ENCODE measurements at regions not wholly inside any gene's neighbourhood (a gene's known extent, or its start where the extent isn't known, plus 50 kb on each side); places are given as distances from the start of the nearest gene placed in this dataset.
"Not testable (repeated sequence)": the region's sequence is repeated elsewhere in the genome, so short reads cannot be mapped to it uniquely, and the experiment has no call there.

DNA sequence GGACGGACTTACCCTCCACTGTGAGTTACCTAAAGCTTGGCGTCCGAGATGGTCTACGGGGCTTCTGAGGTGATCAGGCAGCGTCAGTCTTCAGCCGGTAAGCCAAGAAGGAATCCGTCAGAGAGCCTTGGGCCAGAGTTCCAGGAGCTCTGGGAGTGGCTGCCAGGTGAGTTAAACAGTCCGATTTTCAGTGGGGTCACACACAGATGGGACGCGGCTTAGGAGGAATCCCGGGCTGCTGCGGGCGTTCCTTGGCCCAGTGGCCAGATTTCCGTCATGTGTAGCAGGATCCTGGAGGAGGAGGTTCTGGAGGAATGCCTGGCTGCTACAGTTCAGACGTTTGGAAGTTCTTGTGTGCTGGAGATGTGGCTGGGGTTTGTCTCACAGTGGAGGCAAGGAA is 700.7 kb upstream of the NEGR1 start:
- not testable (repeated sequence) for H3K36me3 ChIP-seq (replicated peaks in 1 of 2; ENCODE audit: control insufficient read depth in 2 of 2, insufficient read depth in 2 of 2, low read length in 2 of 2); H2AFZ ChIP-seq (ENCODE audit: low read length); H3K4me3 ChIP-seq (ENCODE audit: low read length in 2 of 2); DNase-seq (ENCODE audit: low spot score); H2BK120ac ChIP-seq (ENCODE audit: low read depth, low read length); H3K4me2 ChIP-seq (ENCODE audit: insufficient read depth, low read length, poor library complexity, severe bottlenecking); H3K27ac ChIP-seq (replicated peaks; ENCODE audit: low read length); H4K91ac ChIP-seq (ENCODE audit: low read depth, low read length, poor library complexity); H2AK5ac ChIP-seq (ENCODE audit: low read depth, low read length); H2BK15ac ChIP-seq (ENCODE audit: low read length); H3K9me3 ChIP-seq (replicated peaks in 1 of 2; ENCODE audit: control insufficient read depth in 2 of 2, insufficient read depth in 1 of 2, low read depth in 1 of 2, low read length in 2 of 2); H2BK12ac ChIP-seq (ENCODE audit: low read length); H3K79me1 ChIP-seq (ENCODE audit: low read depth, low read length); H3K27me3 ChIP-seq (ENCODE audit: control insufficient read depth in 3 of 3, insufficient read depth in 3 of 3, low read depth in 1 of 3, low read length in 3 of 3); H4K8ac ChIP-seq (ENCODE audit: low read depth, low read length); H3K23ac ChIP-seq (ENCODE audit: low read depth, low read length, poor library complexity); H3K4me1 ChIP-seq (ENCODE audit: control insufficient read depth in 2 of 2, insufficient read depth in 1 of 2, low read depth in 1 of 2, low read length in 2 of 2); H3K18ac ChIP-seq (ENCODE audit: low read length); H3K9ac ChIP-seq (ENCODE audit: low read depth, low read length, poor library complexity); H3K14ac ChIP-seq (ENCODE audit: low read length); H3K4ac ChIP-seq (ENCODE audit: low read length); H2BK5ac ChIP-seq (ENCODE audit: low read length)
- WGBS, 2 donors (ENCODE audit: extremely low coverage in 2 of 2, insufficient read length in 2 of 2, insufficient replicate concordance in 1 of 2): no CpG with 5 or more reads among the region's 15 CpGs

DNA sequence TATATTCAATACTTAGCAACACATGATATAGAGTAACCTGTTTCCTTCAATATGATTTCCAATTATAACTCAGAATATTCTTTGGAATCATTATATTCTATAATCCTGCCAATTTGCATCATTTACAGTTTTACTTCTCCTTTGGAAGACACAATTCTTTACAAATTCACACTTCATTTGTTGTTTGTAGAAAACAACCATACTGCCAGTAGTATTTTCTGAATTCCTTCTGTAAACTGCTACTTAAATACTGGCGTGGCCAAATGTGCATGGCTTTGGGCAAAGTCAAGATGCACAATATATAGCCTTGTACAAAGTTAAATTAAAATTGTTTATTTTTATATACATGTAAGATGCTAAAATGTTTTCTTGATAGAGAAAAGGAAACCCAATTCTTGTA is 687.1 kb upstream of the NEGR1 start:
- Histone ChIP-seq H4K91ac (ENCODE audit: low read depth, low read length, poor library complexity) (no peak overlapping the region), H3K4me2 (ENCODE audit: insufficient read depth, low read length, poor library complexity, severe bottlenecking) (no peak overlapping the region), H3K4me1 (ENCODE audit: control insufficient read depth in 2 of 2, insufficient read depth in 1 of 2, low read depth in 1 of 2, low read length in 2 of 2) (no peaks in the 10 kb centered on the region), H2BK15ac (ENCODE audit: low read length) (no peak overlapping the region), H2AFZ (ENCODE audit: low read length) (no peak overlapping the region), H3K23ac (ENCODE audit: low read depth, low read length, poor library complexity) (no peak overlapping the region), H3K9me3 (replicated peaks in 1 of 2; ENCODE audit: control insufficient read depth in 2 of 2, insufficient read depth in 1 of 2, low read depth in 1 of 2, low read length in 2 of 2) (no peaks in the 10 kb centered on the region), H2BK5ac (ENCODE audit: low read length) (no peak overlapping the region), H3K4ac (ENCODE audit: low read length) (no peak overlapping the region), H3K4me3 (ENCODE audit: low read length in 2 of 2) (no peak overlapping the region), H3K36me3 (replicated peaks in 1 of 2; ENCODE audit: control insufficient read depth in 2 of 2, insufficient read depth in 2 of 2, low read length in 2 of 2) (no peaks in the 10 kb centered on the region), H2AK5ac (ENCODE audit: low read depth, low read length) (no peak overlapping the region), H2BK12ac (ENCODE audit: low read length) (no peak overlapping the region), H3K79me1 (ENCODE audit: low read depth, low read length) (no peaks in the 10 kb centered on the region), H3K9ac (ENCODE audit: low read depth, low read length, poor library complexity) (no peak overlapping the region), H2BK120ac (ENCODE audit: low read depth, low read length) (no peak overlapping the region), H3K18ac (ENCODE audit: low read length) (no peak overlapping the region), H3K27ac (replicated peaks; ENCODE audit: low read length) (no peak overlapping the region), H4K8ac (ENCODE audit: low read depth, low read length) (no peak overlapping the region), H3K27me3 (ENCODE audit: control insufficient read depth in 3 of 3, insufficient read depth in 3 of 3, low read depth in 1 of 3, low read length in 3 of 3) (no peaks in the 10 kb centered on the region), H3K14ac (ENCODE audit: low read length) (no peak overlapping the region)
- no peak for DNase-seq (ENCODE audit: low spot score)
- no CpG with 5 or more reads among the region's 1 CpG for WGBS, 2 donors (ENCODE audit: extremely low coverage in 2 of 2, insufficient read length in 2 of 2, insufficient replicate concordance in 1 of 2)

- no peaks in the 10 kb centered on the region for H3K4me1 ChIP-seq (ENCODE audit: control insufficient read depth in 2 of 2, insufficient read depth in 1 of 2, low read depth in 1 of 2, low read length in 2 of 2)
- H3K18ac ChIP-seq (ENCODE audit: low read length): no peak overlapping the region
- no peak overlapping the region for H2BK12ac ChIP-seq (ENCODE audit: low read length)
- H3K27ac ChIP-seq (replicated peaks; ENCODE audit: low read length): no peak overlapping the region
- H4K91ac ChIP-seq (ENCODE audit: low read depth, low read length, poor library complexity): no peak overlapping the region
- H2BK5ac ChIP-seq (ENCODE audit: low read length): no peak overlapping the region
- no peak overlapping the region for H2BK15ac ChIP-seq (ENCODE audit: low read length)
- no peak overlapping the region for H2AFZ ChIP-seq (ENCODE audit: low read length)
- no peak overlapping the region for H3K9ac ChIP-seq (ENCODE audit: low read depth, low read length, poor library complexity)
- H3K27me3 ChIP-seq (ENCODE audit: control insufficient read depth in 3 of 3, insufficient read depth in 3 of 3, low read depth in 1 of 3, low read length in 3 of 3): no peaks in the 10 kb centered on the region
- H3K79me1 ChIP-seq (ENCODE audit: low read depth, low read length): no peaks in the 10 kb centered on the region
- no peak overlapping the region for H2BK120ac ChIP-seq (ENCODE audit: low read depth, low read length)
- H3K4me2 ChIP-seq (ENCODE audit: insufficient read depth, low read length, poor library complexity, severe bottlenecking): no peak overlapping the region
- H2AK5ac ChIP-seq (ENCODE audit: low read depth, low read length): no peak overlapping the region
- no peak overlapping the region for H3K23ac ChIP-seq (ENCODE audit: low read depth, low read length, poor library complexity)
- H3K9me3 ChIP-seq (replicated peaks in 1 of 2; ENCODE audit: control insufficient read depth in 2 of 2, insufficient read depth in 1 of 2, low read depth in 1 of 2, low read length in 2 of 2): no peaks in the 10 kb centered on the region
- no peak overlapping the region for H3K14ac ChIP-seq (ENCODE audit: low read length)
- H4K8ac ChIP-seq (ENCODE audit: low read depth, low read length): no peak overlapping the region
- DNase-seq (ENCODE audit: low spot score): no peak
- no peaks in the 10 kb centered on the region for H3K36me3 ChIP-seq (replicated peaks in 1 of 2; ENCODE audit: control insufficient read depth in 2 of 2, insufficient read depth in 2 of 2, low read length in 2 of 2)
- H3K4me3 ChIP-seq (ENCODE audit: low read length in 2 of 2): no peak overlapping the region
- no peak overlapping the region for H3K4ac ChIP-seq (ENCODE audit: low read length)
Observed at GRCh38 chr1:72954943-72955342, 672.6 kb upstream of the NEGR1 start.

GRCh38 chr1:72950900-72951299 is 668.6 kb upstream of the NEGR1 start:
- not testable (repeated sequence) for H3K23ac ChIP-seq (ENCODE audit: low read depth, low read length, poor library complexity); H3K4me2 ChIP-seq (ENCODE audit: insufficient read depth, low read length, poor library complexity, severe bottlenecking); H2AFZ ChIP-seq (ENCODE audit: low read length); H2AK5ac ChIP-seq (ENCODE audit: low read depth, low read length); H3K14ac ChIP-seq (ENCODE audit: low read length); H3K27me3 ChIP-seq (ENCODE audit: control insufficient read depth in 3 of 3, insufficient read depth in 3 of 3, low read depth in 1 of 3, low read length in 3 of 3); DNase-seq (ENCODE audit: low spot score); H4K91ac ChIP-seq (ENCODE audit: low read depth, low read length, poor library complexity); H3K4me3 ChIP-seq (ENCODE audit: low read length in 2 of 2); H3K27ac ChIP-seq (replicated peaks; ENCODE audit: low read length); H3K9ac ChIP-seq (ENCODE audit: low read depth, low read length, poor library complexity); H3K36me3 ChIP-seq (replicated peaks in 1 of 2; ENCODE audit: control insufficient read depth in 2 of 2, insufficient read depth in 2 of 2, low read length in 2 of 2); H3K4ac ChIP-seq (ENCODE audit: low read length); H3K18ac ChIP-seq (ENCODE audit: low read length); H3K79me1 ChIP-seq (ENCODE audit: low read depth, low read length); H2BK15ac ChIP-seq (ENCODE audit: low read length); H2BK12ac ChIP-seq (ENCODE audit: low read length); H2BK5ac ChIP-seq (ENCODE audit: low read length); H2BK120ac ChIP-seq (ENCODE audit: low read depth, low read length); H4K8ac ChIP-seq (ENCODE audit: low read depth, low read length); H3K9me3 ChIP-seq (replicated peaks in 1 of 2; ENCODE audit: control insufficient read depth in 2 of 2, insufficient read depth in 1 of 2, low read depth in 1 of 2, low read length in 2 of 2)
- WGBS, 2 donors (ENCODE audit: extremely low coverage in 2 of 2, insufficient read length in 2 of 2, insufficient replicate concordance in 1 of 2): no CpG with 5 or more reads among the region's 3 CpGs
- H3K4me1 ChIP-seq (ENCODE audit: control insufficient read depth in 2 of 2, insufficient read depth in 1 of 2, low read depth in 1 of 2, low read length in 2 of 2): peaks cover 2 to 12% of the 10 kb centered on the region in 2 donors
